MV-4-11 (cell line): ENCODE measurements at regions not wholly inside any gene's neighbourhood (a gene's known extent, or its start where the extent isn't known, plus 50 kb on each side); places are given as distances from the start of the nearest gene placed in this dataset.
A peak's percentile ranks its signal among the peaks of the same experiment; 100 is the strongest.
"Not testable (repeated sequence)": the region's sequence is repeated elsewhere in the genome, so short reads cannot be mapped to it uniquely, and the experiment has no call there.

ENCODE experiments used
- DNase-seq: peaks from one replicate; lab custom pipeline; 2025; lab: John Stamatoyannopoulos, UW

- DNase-seq = peak; percentile 47
Observed at GRCh38 chr10:23543691-23544380, 105.0 kb downstream of the OTUD1 start.

GRCh38 chr10:23545866-23546265 lies 107.0 kb downstream of the OTUD1 start:
- DNase-seq = peak; percentile 3

- DNase-seq = peak; percentile 84
Observed at GRCh38 chr10:23556727-23557440, 118.0 kb downstream of the OTUD1 start.

GRCh38 chr10:23557777-23558176 lies 118.9 kb downstream of the OTUD1 start:
- DNase-seq = no peak

- DNase-seq = no peak
Observed at GRCh38 chr10:23558361-23558799, 119.5 kb downstream of the OTUD1 start.

GRCh38 chr10:23568996-23569395 lies 130.1 kb downstream of the OTUD1 start:
- DNase-seq = no peak

GRCh38 chr10:23571884-23572283 lies 133.0 kb downstream of the OTUD1 start:
- DNase-seq = no peak

- DNase-seq = no peak
Observed at GRCh38 chr10:23581906-23582450, 143.1 kb downstream of the OTUD1 start.

- DNase-seq = no peak
Observed at GRCh38 chr10:23584396-23584795, 145.5 kb downstream of the OTUD1 start.

- DNase-seq = no peak
Observed at GRCh38 chr10:23585186-23585585, 146.3 kb downstream of the OTUD1 start.

GRCh38 chr10:23585666-23586065 lies 146.8 kb downstream of the OTUD1 start:
- DNase-seq = no peak

- DNase-seq = not testable (repeated sequence)
Observed at GRCh38 chr10:23595278-23595677, 156.4 kb downstream of the OTUD1 start.

- no peak for DNase-seq
Observed at GRCh38 chr10:23604613-23605012, 165.7 kb downstream of the OTUD1 start.

- no peak for DNase-seq
Observed at GRCh38 chr10:23606456-23606855, 167.6 kb downstream of the OTUD1 start.

GRCh38 chr10:23608926-23609325 lies 170.1 kb downstream of the OTUD1 start:
- no peak for DNase-seq

GRCh38 chr10:23610626-23611307 lies 171.9 kb downstream of the OTUD1 start:
- no peak for DNase-seq

GRCh38 chr10:23611308-23612029 lies 172.6 kb downstream of the OTUD1 start:
- DNase-seq = no peak

GRCh38 chr10:23613900-23614299 lies 175.0 kb downstream of the OTUD1 start:
- DNase-seq = no peak

GRCh38 chr10:23614483-23614882 lies 175.6 kb downstream of the OTUD1 start:
- DNase-seq = peak; percentile 3

GRCh38 chr10:23630376-23630775 lies 191.5 kb downstream of the OTUD1 start:
- no peak for DNase-seq

- no peak for DNase-seq
Observed at GRCh38 chr10:23630885-23631284, 192.0 kb downstream of the OTUD1 start.
